ENCODE measurements at regions not wholly inside any gene's neighbourhood (a gene's known extent, or its start where the extent isn't known, plus 50 kb on each side); places are given as distances from the start of the nearest gene placed in this dataset.

DNA sequence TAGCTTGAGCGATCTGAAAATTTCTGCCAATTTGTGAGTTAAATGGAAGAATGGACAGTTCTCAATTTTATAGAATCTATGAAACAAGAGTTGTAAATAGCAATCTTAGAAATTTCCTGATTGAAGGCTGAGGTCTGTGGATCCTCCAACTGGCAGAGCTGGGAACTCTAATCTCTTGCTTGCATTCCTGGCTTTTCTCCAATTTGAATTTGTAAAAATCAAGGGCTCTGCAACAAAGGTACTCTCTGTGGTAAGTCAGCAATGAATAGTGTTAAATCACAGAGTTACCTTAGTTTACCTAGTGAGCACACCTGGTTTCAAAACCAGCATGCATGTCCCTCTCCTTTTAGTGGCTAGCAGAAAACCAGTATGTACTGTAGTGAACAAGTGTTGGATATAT is 1070.5 kb downstream of the TDRD15 start:
- TF ChIP-seq, protein P1, sequence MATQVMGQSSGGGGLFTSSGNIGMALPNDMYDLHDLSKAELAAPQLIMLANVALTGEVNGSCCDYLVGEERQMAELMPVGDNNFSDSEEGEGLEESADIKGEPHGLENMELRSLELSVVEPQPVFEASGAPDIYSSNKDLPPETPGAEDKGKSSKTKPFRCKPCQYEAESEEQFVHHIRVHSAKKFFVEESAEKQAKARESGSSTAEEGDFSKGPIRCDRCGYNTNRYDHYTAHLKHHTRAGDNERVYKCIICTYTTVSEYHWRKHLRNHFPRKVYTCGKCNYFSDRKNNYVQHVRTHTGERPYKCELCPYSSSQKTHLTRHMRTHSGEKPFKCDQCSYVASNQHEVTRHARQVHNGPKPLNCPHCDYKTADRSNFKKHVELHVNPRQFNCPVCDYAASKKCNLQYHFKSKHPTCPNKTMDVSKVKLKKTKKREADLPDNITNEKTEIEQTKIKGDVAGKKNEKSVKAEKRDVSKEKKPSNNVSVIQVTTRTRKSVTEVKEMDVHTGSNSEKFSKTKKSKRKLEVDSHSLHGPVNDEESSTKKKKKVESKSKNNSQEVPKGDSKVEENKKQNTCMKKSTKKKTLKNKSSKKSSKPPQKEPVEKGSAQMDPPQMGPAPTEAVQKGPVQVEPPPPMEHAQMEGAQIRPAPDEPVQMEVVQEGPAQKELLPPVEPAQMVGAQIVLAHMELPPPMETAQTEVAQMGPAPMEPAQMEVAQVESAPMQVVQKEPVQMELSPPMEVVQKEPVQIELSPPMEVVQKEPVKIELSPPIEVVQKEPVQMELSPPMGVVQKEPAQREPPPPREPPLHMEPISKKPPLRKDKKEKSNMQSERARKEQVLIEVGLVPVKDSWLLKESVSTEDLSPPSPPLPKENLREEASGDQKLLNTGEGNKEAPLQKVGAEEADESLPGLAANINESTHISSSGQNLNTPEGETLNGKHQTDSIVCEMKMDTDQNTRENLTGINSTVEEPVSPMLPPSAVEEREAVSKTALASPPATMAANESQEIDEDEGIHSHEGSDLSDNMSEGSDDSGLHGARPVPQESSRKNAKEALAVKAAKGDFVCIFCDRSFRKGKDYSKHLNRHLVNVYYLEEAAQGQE (IDR thresholded peaks at IDR 0.05; ENCODE audit: insufficient read depth in 1 of 2, low read depth in 2 of 2, low read length in 2 of 2): no peak
- no peak for TF ChIP-seq POLR2AphosphoS5 (IDR thresholded peaks at IDR 0.05; ENCODE audit: low read depth, low read length)

Measured in PFSK-1 (cell line).